Fibroblast of the aortic adventitia (primary cell): ENCODE measurements at regions not wholly inside any gene's neighbourhood (a gene's known extent, or its start where the extent isn't known, plus 50 kb on each side); places are given as distances from the start of the nearest gene placed in this dataset.
"Not testable (repeated sequence)": the region's sequence is repeated elsewhere in the genome, so short reads cannot be mapped to it uniquely, and the experiment has no call there.

Experiments used
- DNase-seq: peaks from one replicate; pipeline ENCODE4 v3.0.0-alpha.2; 2010; ENCODE audit warnings: low read depth
- H3K4me3 ChIP-seq: 2 replicates; pipeline ENCODE4 v1.5.1; 2011; ENCODE audit warnings: low read depth, mild to moderate bottlenecking, control low read depth, low read length, moderate library complexity
- CTCF ChIP-seq: IDR thresholded peaks from 2 replicates; pipeline ENCODE4 v1.5.1; 2011; ENCODE audit warnings: mild to moderate bottlenecking, low read length, control low read depth, inconsistent platforms; ENCODE audit not compliant: insufficient read depth

DNA sequence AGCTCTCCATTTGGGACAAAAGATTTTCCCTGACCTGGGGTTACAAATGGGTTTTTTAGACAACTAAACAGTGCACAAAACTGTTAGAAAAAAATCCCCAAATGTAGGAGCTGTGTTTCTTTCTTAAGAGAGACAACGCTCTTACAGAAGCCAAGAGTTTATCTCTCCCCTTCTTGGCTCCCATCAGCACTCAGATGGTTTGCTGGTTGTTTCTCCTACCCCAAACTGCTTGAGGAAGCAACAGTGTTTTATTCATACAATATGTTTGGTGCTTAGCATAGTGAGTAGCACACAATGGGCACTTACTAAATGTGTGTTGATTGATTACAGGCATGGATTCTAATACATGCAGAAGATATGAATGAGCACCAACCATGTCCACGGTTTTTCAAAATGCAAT is 209.5 kb upstream of the ANO5 start:
- TF ChIP-seq CTCF: no peak
- no peak for DNase-seq
- H3K4me3 ChIP-seq: no peak overlapping the region

GRCh38 chr11:21986361-21986760 is 206.5 kb upstream of the ANO5 start:
- no peak overlapping the region for H3K4me3 ChIP-seq
- TF ChIP-seq CTCF: no peak
- no peak for DNase-seq

DNA sequence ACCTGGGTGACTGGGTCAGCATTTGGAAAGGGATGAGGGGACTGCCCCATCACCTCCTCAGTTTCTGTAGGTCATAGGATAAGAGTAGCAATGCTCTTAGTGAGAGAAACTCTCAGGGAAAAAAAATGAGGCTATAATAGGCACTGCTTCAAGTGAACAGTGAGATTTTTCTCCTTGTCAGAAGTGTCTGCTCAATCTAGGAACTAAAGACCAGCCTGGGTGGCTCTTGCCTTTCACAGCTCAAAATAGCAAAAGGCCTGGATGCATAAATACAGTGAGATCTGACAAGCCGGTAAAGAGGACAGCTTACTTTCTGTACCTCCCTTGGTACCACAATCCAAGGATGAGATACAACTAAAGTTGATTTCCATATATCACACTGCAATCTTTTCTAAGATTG is 205.6 kb upstream of the ANO5 start:
- DNase-seq: no peak
- TF ChIP-seq CTCF: no peak
- no peak overlapping the region for H3K4me3 ChIP-seq

GRCh38 chr11:21988477-21988876 is 204.4 kb upstream of the ANO5 start:
- TF ChIP-seq CTCF: no peak

GRCh38 chr11:22001803-22002202 is 191.1 kb upstream of the ANO5 start:
- not testable (repeated sequence) for H3K4me3 ChIP-seq, DNase-seq

More at GRCh38 chr11:21988477-21988876, 204.4 kb upstream of the ANO5 start:
- H3K4me3 ChIP-seq: no peak overlapping the region
- no peak for DNase-seq

DNA sequence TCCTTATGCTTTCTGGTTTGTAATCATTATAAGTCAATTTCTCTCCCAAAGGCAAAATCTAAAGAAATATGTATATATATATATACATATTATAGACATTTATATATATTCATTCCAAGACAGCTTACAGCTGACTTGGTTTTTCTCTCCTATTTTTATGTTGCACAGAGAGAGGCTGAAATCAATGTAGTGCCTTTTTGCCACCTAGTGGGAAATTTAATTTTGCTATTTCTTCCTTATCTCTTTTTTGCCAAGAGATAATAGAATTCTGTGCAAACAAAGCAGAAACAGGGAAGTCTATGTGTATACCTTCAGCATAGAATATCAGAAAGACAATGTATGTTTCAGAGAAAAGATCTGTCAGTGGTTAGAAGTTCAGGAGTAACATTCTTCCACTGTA is 186.0 kb upstream of the ANO5 start:
- DNase-seq: no peak
- no peak overlapping the region for H3K4me3 ChIP-seq
- TF ChIP-seq CTCF: no peak

DNA sequence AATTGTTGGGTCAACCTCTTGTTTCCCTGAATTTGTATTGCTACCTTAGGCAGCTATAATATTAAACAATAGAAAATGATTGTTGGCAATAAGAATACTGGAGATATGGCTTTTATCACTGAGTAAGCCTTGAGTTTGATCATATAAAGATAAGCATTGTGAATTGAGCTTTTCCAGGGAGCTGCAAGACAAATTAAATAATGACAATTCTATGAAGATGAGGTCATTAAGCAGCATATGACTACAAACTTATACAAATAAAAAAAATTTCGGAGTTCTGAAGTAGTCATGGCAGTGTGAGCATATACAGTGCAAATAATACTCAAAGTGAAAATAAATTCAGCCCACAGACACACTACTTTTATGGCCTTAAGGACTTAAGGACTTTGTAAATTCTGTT is 161.1 kb upstream of the ANO5 start:
- no peak overlapping the region for H3K4me3 ChIP-seq
- no peak for TF ChIP-seq CTCF
- no peak for DNase-seq
